Fibroblast of the aortic adventitia (primary cell): ENCODE measurements at regions not wholly inside any gene's neighbourhood (a gene's known extent, or its start where the extent isn't known, plus 50 kb on each side); places are given as distances from the start of the nearest gene placed in this dataset.

Experiments used
- DNase-seq: peaks from one replicate; pipeline ENCODE4 v3.0.0-alpha.2; 2010; ENCODE audit warnings: low read depth
- H3K4me3 ChIP-seq: 2 replicates; pipeline ENCODE4 v1.5.1; 2011; ENCODE audit warnings: low read depth, mild to moderate bottlenecking, control low read depth, low read length, moderate library complexity
- TF ChIP-seq, protein P1 (sequence below): IDR thresholded peaks from 2 replicates; pipeline ENCODE4 v1.5.1; 2011; ENCODE audit warnings: mild to moderate bottlenecking, low read length, control low read depth, inconsistent platforms; ENCODE audit not compliant: insufficient read depth

DNA sequence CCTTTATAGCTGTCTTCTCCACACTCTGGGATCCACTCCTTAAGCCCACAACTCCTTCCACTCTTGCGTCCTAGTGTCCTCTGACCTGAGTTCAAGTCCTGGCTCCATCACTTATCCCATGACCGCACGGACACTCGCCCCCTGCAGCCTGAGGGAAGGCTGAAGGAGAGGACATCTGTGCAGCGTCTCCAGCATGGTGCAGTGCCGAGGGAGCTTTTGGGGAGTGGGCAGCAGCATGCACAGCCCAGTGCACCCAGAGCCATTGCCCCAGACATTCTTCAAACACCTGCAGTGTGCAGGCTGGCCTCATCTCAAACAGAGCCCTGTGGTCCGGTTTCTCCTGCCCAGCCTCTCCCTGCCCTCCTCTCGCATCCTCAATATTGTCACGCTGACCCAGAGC lies 317.1 kb upstream of the ZMIZ1 start:
- no peak for DNase-seq
- TF ChIP-seq, protein P1, sequence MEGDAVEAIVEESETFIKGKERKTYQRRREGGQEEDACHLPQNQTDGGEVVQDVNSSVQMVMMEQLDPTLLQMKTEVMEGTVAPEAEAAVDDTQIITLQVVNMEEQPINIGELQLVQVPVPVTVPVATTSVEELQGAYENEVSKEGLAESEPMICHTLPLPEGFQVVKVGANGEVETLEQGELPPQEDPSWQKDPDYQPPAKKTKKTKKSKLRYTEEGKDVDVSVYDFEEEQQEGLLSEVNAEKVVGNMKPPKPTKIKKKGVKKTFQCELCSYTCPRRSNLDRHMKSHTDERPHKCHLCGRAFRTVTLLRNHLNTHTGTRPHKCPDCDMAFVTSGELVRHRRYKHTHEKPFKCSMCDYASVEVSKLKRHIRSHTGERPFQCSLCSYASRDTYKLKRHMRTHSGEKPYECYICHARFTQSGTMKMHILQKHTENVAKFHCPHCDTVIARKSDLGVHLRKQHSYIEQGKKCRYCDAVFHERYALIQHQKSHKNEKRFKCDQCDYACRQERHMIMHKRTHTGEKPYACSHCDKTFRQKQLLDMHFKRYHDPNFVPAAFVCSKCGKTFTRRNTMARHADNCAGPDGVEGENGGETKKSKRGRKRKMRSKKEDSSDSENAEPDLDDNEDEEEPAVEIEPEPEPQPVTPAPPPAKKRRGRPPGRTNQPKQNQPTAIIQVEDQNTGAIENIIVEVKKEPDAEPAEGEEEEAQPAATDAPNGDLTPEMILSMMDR: no peak
- H3K4me3 ChIP-seq: no peak overlapping the region

DNA sequence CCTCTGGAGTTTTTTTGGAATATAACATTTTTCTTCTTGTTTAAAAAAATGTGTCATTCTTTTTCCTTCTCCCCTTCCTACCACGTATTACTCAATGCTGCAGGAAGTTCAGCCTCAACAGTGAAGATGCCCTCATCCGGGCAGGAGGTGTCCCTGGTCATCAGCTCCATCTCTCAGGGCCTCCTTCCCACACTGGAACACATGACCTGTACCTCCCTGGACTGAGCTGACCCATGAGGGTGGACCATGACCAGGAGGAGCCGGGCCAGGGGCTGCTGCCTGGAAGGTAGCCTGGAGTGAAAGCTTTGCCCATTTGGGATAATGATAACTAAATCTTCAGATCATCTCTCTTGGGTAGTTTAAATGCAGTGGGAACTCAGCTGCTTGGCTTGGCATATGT lies 316.5 kb upstream of the ZMIZ1 start:
- H3K4me3 ChIP-seq: no peak overlapping the region
- TF ChIP-seq, protein P1: no peak
- no peak for DNase-seq

DNA sequence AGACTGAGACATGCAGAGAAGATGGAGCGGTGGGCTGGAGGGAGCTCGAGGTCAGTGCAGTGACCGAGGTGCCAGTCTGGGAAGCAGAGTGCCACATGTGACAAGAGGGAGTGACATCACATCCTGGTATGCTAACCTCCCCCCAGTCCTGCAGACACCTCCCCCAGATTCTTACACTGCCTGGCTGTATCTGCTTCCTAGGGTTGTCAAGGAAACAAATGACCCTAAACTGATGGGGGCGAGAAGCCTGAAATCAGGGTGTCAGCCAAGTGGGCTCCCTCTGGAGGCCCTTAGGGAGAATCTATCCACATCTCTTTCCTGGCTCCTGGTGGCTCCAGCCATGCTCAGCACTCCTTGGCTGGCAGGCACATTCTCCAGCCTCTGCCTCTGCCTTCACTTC lies 316.1 kb upstream of the ZMIZ1 start:
- TF ChIP-seq, protein P1: no peak
- no peak for DNase-seq
- H3K4me3 ChIP-seq: no peak overlapping the region

DNA sequence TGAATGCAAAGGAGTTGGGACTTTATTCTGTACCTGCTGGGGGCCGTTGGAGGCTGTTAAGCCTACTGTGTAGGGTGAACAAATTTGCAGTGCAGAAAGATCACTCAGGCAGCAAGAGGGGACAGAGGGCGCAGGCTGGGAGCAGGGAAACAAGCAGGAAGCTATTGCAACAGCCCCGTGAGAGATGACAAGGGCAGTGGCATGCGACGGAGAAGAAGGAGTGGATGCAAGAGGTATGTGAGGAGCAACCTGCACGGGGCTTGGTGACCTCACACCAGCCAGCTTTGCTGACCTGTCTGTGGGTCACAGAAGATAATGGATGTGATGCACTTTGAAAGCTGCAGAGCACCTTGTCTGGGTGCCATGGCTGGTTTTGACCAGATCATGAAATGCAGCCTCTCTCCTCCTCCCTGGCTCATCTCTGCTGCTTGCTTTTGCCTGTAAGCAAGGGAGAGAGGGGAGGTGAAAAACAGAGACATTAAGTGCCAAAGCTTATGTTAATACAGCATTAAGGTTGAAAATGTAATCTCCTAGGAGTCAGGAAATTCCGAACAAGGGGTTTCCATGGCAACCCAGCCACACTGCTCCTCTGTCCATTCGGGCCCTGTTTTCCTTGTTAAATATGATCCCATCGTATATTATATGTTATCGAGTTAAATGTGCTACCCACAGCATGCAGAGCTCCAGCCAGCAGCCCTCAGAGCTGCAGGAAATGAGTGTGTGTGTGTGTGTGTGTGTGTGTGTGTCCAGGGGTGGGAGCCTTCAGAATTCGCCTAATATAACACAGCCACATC lies 314.3 kb upstream of the ZMIZ1 start:
- peak; percentile 87 for DNase-seq
- TF ChIP-seq, protein P1: no peak
- H3K4me3 ChIP-seq: no peak overlapping the region

DNA sequence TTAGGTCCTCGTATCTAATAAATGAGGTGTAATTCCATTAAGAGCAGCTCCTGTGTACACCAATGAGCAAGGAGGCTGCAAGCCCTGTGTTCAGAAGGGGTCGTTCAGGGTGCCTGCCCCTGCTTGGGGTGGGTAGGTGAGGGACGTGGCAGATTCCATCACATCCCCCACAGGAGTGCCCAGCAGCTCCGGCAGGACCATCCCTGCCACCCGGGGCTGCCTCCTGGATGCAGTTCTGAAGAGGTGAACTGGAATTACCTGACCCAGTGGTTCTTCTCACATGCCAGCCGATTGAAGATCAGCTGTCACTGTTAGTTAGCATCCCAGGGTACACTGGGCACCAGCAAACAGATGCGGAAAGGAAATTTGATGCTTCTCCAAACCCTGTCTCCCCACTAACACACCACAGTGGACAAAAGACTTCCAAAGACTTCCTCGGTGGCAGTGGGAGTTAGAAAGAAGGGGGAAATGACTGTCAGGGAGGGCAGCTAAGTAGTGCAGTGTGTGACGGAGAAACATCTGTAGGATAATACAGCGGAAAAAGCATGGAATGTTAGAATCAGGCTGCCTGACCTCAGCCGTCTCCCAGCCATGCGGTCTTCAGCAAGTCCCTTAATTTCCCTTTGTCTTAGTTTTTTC lies 313.6 kb upstream of the ZMIZ1 start:
- no peak overlapping the region for H3K4me3 ChIP-seq
- no peak for DNase-seq
- TF ChIP-seq, protein P1: no peak

DNA sequence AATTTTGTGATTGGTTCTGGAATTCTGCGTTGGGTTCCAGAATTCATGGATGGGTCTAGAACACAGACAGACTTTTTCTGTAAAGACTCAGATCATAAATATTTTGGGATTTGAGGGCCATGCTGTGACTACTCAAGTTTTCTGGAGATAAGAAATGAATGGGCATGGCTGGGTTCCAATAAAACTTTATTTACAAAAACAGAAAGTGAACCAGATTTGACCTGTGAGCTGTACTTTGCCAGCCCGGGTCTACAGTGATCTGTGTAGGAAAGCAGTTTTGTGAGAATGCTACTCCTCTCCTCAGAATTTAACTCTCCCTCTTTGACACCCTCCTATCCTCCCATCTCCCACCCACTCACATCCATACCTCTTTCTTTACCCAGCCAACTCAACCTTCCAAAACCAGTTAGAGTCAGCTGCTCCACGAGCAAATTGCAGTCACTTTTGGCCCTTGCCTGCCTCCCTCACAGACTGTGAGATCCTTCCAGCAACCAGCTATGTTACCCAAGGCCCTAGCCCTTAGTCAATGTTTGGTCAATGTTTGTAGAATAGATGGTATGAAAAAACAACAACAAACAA lies 312.8 kb upstream of the ZMIZ1 start:
- H3K4me3 ChIP-seq: no peak overlapping the region
- peak; percentile 49 for DNase-seq
- TF ChIP-seq, protein P1: no peak
